ENCODE measurements at regions not wholly inside any gene's neighbourhood (a gene's known extent, or its start where the extent isn't known, plus 50 kb on each side); places are given as distances from the start of the nearest gene placed in this dataset.
"Not testable (repeated sequence)": the region's sequence is repeated elsewhere in the genome, so short reads cannot be mapped to it uniquely, and the experiment has no call there.

DNA sequence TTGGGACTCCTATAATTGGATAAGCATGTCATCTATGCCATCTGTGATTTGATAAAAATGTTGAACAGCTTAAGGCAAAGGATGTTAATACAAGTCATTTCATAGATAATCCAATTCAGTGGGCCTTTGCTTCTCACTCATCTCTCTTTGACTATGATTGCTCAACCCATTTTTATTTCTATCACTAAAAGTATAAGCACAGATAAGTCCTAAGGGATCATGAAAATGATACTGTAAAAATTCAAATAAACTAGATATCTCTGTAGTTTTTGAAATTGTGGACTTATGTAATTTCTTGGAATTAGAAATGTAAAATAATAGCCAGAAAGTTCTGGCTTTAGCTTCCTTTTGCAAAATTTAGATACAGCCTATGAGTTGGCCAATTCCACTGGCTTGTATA lies 440.3 kb downstream of the POM121L12 start:
- BruUV-seq (replicated peaks), result no TSS peak

DNA sequence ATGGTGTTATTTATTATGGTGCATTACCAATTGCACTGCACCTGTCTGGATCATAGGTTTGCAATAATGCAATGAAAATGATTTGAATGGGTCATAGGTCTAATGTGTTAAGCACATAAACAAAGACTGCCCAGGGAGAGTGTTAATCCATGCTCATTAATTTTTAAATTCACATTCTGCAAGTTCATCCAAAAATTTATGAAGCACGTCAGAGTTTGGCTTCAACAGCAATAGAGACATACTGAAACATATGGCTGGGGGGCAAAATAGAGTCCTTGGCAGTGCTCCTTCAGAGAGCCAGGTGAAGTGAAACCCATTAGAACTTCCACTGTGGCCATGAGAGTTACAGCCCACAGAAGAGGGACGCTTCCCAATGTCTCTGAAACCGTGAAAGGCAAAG lies 441.1 kb downstream of the POM121L12 start:
- no peaks in the 10 kb centered on the region for H3K4me1 Mint-ChIP-seq (ENCODE audit: insufficient read depth, unreplicated experiment)
- intact Hi-C loops (cut with micrococcal nuclease), result no loop called here
- no peaks in the 10 kb centered on the region for H3K9me3 Mint-ChIP-seq (ENCODE audit: unreplicated experiment)
- CTCF ChIA-PET, result no interaction called here
- H3K4me3 Mint-ChIP-seq (ENCODE audit: unreplicated experiment), result no peak overlapping the region
- H3K36me3 Mint-ChIP-seq (ENCODE audit: insufficient read depth, unreplicated experiment), result no peaks in the 10 kb centered on the region
- POLR2A ChIA-PET, result no interaction called here
- H3K27me3 Mint-ChIP-seq (ENCODE audit: insufficient read depth, unreplicated experiment), result peaks cover 98% of the 10 kb centered on the region
- no peak for DNase-seq (ENCODE audit: unreplicated experiment)
- TF ChIP-seq, protein P1, sequence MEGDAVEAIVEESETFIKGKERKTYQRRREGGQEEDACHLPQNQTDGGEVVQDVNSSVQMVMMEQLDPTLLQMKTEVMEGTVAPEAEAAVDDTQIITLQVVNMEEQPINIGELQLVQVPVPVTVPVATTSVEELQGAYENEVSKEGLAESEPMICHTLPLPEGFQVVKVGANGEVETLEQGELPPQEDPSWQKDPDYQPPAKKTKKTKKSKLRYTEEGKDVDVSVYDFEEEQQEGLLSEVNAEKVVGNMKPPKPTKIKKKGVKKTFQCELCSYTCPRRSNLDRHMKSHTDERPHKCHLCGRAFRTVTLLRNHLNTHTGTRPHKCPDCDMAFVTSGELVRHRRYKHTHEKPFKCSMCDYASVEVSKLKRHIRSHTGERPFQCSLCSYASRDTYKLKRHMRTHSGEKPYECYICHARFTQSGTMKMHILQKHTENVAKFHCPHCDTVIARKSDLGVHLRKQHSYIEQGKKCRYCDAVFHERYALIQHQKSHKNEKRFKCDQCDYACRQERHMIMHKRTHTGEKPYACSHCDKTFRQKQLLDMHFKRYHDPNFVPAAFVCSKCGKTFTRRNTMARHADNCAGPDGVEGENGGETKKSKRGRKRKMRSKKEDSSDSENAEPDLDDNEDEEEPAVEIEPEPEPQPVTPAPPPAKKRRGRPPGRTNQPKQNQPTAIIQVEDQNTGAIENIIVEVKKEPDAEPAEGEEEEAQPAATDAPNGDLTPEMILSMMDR (IDR thresholded peaks at IDR 0.05; ENCODE audit: unreplicated experiment), result no peak
- no TSS peak for BruUV-seq (replicated peaks)
- H3K27ac Mint-ChIP-seq (ENCODE audit: low read depth, unreplicated experiment), result no peak overlapping the region

More for the DNA sequence above, 440.3 kb downstream of the POM121L12 start:
- H3K9me3 Mint-ChIP-seq (ENCODE audit: unreplicated experiment), result no peaks in the 10 kb centered on the region
- ChIA-PET POLR2A (no interaction called here), CTCF (no interaction called here)
- H3K27me3 Mint-ChIP-seq (ENCODE audit: insufficient read depth, unreplicated experiment), result peaks cover 92% of the 10 kb centered on the region
- no peak overlapping the region for H3K27ac Mint-ChIP-seq (ENCODE audit: low read depth, unreplicated experiment)
- no peak for DNase-seq (ENCODE audit: unreplicated experiment)
- intact Hi-C loops (cut with micrococcal nuclease), result no loop called here
- TF ChIP-seq, protein P1 (IDR thresholded peaks at IDR 0.05; ENCODE audit: unreplicated experiment), result no peak
- H3K36me3 Mint-ChIP-seq (ENCODE audit: insufficient read depth, unreplicated experiment), result no peaks in the 10 kb centered on the region
- H3K4me1 Mint-ChIP-seq (ENCODE audit: insufficient read depth, unreplicated experiment), result no peaks in the 10 kb centered on the region
- no peak overlapping the region for H3K4me3 Mint-ChIP-seq (ENCODE audit: unreplicated experiment)

DNA sequence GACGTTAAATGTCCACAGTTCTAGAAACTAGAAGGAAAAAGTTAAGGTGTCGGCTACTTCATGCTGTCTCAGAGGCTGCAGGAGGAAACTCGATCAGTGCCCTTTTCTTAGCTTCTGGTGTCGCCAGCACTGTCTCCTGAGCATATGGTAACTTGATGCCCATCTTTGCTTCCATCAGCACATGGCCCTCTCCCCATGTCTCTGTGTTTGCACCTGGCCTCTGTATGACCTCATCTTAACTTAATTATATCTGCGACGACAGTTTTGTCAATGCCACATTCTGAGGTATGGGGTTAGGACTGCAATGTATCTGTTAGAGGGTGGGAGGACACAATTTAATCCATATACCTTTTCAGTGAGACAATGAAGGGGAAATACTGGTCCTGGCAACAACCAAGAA lies 449.9 kb downstream of the POM121L12 start:
- H3K4me3 Mint-ChIP-seq (ENCODE audit: unreplicated experiment), result no peak overlapping the region
- H3K36me3 Mint-ChIP-seq (ENCODE audit: insufficient read depth, unreplicated experiment), result no peaks in the 10 kb centered on the region
- intact Hi-C loops (cut with micrococcal nuclease), result no loop called here
- ChIA-PET CTCF (no interaction called here), POLR2A (no interaction called here)
- TF ChIP-seq, protein P1 (IDR thresholded peaks at IDR 0.05; ENCODE audit: unreplicated experiment), result no peak
- H3K9me3 Mint-ChIP-seq (ENCODE audit: unreplicated experiment), result no peaks in the 10 kb centered on the region
- H3K27ac Mint-ChIP-seq (ENCODE audit: low read depth, unreplicated experiment), result no peak overlapping the region
- no peaks in the 10 kb centered on the region for H3K4me1 Mint-ChIP-seq (ENCODE audit: insufficient read depth, unreplicated experiment)
- no peak for DNase-seq (ENCODE audit: unreplicated experiment)
- no TSS peak for BruUV-seq (replicated peaks)
- peaks cover 89% of the 10 kb centered on the region for H3K27me3 Mint-ChIP-seq (ENCODE audit: insufficient read depth, unreplicated experiment)

DNA sequence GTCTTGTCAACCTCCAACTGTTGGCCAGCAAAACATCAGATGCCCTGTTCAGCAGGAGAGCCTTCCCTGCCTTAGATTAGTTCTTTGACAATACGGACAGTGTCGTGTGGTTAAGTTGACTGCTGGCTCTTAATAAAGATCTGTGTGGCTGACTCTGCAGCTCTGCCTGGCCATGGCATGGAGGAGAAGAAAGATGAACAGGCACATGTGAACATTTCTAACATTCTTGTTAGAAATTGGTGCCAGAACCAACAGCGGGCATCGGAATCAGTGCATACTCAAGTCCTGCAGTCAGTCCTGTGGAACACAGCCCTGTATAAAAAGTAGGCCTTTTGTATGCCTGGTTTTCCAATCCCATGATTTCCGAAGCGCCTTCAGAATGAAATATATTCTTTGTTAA lies 455.6 kb downstream of the POM121L12 start:
- H3K4me1 Mint-ChIP-seq (ENCODE audit: insufficient read depth, unreplicated experiment), result no peaks in the 10 kb centered on the region
- no peak overlapping the region for H3K4me3 Mint-ChIP-seq (ENCODE audit: unreplicated experiment)
- no peak for DNase-seq (ENCODE audit: unreplicated experiment)
- no peaks in the 10 kb centered on the region for H3K36me3 Mint-ChIP-seq (ENCODE audit: insufficient read depth, unreplicated experiment)
- no TSS peak for BruUV-seq (replicated peaks)
- ChIA-PET POLR2A (no interaction called here), CTCF (interaction anchor here (0.6 kb wide), 1 partner anchor 1495 kb away, joined by 3 read pairs; no protein-coding TSS in a partner anchor)
- no peaks in the 10 kb centered on the region for H3K9me3 Mint-ChIP-seq (ENCODE audit: unreplicated experiment)
- H3K27me3 Mint-ChIP-seq (ENCODE audit: insufficient read depth, unreplicated experiment), result peaks cover 79% of the 10 kb centered on the region
- no peak overlapping the region for H3K27ac Mint-ChIP-seq (ENCODE audit: low read depth, unreplicated experiment)
- intact Hi-C loops (cut with micrococcal nuclease), result no loop called here
- TF ChIP-seq, protein P1 (IDR thresholded peaks at IDR 0.05; ENCODE audit: unreplicated experiment), result no peak

DNA sequence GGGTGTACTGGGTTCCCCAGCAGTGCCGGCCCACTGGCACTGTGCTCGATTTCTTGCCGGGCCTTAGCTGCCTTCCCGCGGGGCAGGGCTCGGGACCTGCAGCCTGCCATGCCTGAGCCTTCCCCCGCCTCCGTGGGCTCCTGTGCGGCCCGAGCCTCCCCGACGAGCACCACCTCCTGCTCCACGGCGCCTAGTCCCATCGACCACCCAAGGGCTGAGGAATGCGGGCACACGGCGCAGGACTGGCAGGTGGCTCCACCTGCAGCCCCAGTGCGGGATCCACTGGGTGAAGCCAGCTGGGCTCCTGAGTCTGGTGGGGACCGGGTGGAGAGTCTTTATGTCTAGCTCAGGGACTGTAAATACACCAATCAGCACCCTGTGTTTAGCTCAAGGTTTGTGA lies 459.7 kb downstream of the POM121L12 start:
- H3K4me3 Mint-ChIP-seq (ENCODE audit: unreplicated experiment); intact Hi-C loops (cut with micrococcal nuclease); POLR2A ChIA-PET; BruUV-seq (replicated peaks); H3K27ac Mint-ChIP-seq (ENCODE audit: low read depth, unreplicated experiment); H3K36me3 Mint-ChIP-seq (ENCODE audit: insufficient read depth, unreplicated experiment); DNase-seq (ENCODE audit: unreplicated experiment); CTCF ChIA-PET; H3K9me3 Mint-ChIP-seq (ENCODE audit: unreplicated experiment); H3K4me1 Mint-ChIP-seq (ENCODE audit: insufficient read depth, unreplicated experiment): not testable (repeated sequence)
- peaks cover 61% of the 10 kb centered on the region for H3K27me3 Mint-ChIP-seq (ENCODE audit: insufficient read depth, unreplicated experiment)

All from MCF 10A (cell line).